ENCODE measurements at regions not wholly inside any gene's neighbourhood (a gene's known extent, or its start where the extent isn't known, plus 50 kb on each side); places are given as distances from the start of the nearest gene placed in this dataset.

- H3K4me2 ChIP-seq (ENCODE audit: low read length), result no peak overlapping the region
- no peaks in the 10 kb centered on the region for H3K27me3 ChIP-seq (ENCODE audit: insufficient read depth, low read length)
- ChIA-PET POLR2A (no interaction called here), CTCF (no interaction called here), RAD21 (ENCODE audit: low non-redundant PET in 1 of 2, low total read pairs in 2 of 2, uncharacterized antibody in 2 of 2, unreplicated experiment in 2 of 2) (no interaction called here)
- H3K36me3 ChIP-seq (ENCODE audit: control insufficient read depth in 1 of 2, insufficient read depth in 2 of 2, low read length in 2 of 2), result no peaks in the 10 kb centered on the region
- no peak overlapping the region for H3K9ac ChIP-seq (ENCODE audit: low read length)
- no peak overlapping the region for H3K4me3 ChIP-seq (replicated peaks in 1 of 2; ENCODE audit: low read depth in 1 of 2, low read length in 2 of 2)
- no TSS peak for BruUV-seq (replicated peaks)
- intact Hi-C loops (cut with micrococcal nuclease), result no loop called here
- H3K4me1 ChIP-seq (ENCODE audit: control insufficient read depth in 1 of 2, insufficient read depth in 2 of 2, low read length in 2 of 2), result no peaks in the 10 kb centered on the region
- no peak overlapping the region for H3K27ac ChIP-seq (ENCODE audit: low read depth, low read length)
- no peaks in the 10 kb centered on the region for H3K79me2 ChIP-seq (ENCODE audit: insufficient read depth, low read length)
- no peak overlapping the region for H2AFZ ChIP-seq (ENCODE audit: low read depth, low read length, poor library complexity, severe bottlenecking)
- no peaks in the 10 kb centered on the region for H3K9me3 ChIP-seq (ENCODE audit: control insufficient read depth in 1 of 2, insufficient read depth in 1 of 2, low read depth in 1 of 2, low read length in 2 of 2)
- ATAC-seq (no peak), DNase-seq (ENCODE audit: low read depth, low spot score) (no peak)
- H4K20me1 ChIP-seq (ENCODE audit: insufficient read depth), result no peaks in the 10 kb centered on the region
- H3K9me2 ChIP-seq (ENCODE audit: insufficient read depth), result no peaks in the 10 kb centered on the region
- no peak for TF ChIP-seq ZNF274 (IDR thresholded peaks at IDR 0.05; ENCODE audit: low read depth, low read length)
- no peak for TF ChIP-seq ELF1 (IDR thresholded peaks at IDR 0.05; ENCODE audit: borderline replicate concordance, low read depth)
- no peak for TF ChIP-seq TCF7L2 (IDR thresholded peaks at IDR 0.05; ENCODE audit: borderline replicate concordance, extremely low read depth, insufficient read depth, insufficient read length)
- no peak for TF ChIP-seq ATF3 (IDR thresholded peaks at IDR 0.05)
- TF ChIP-seq ZBTB33 (IDR thresholded peaks at IDR 0.05; ENCODE audit: extremely low read depth, insufficient replicate concordance, low read length), result no peak
- TF ChIP-seq SIN3A (IDR thresholded peaks at IDR 0.05; ENCODE audit: low read depth), result no peak
- TF ChIP-seq SP1 (IDR thresholded peaks at IDR 0.05; ENCODE audit: low read depth), result no peak
- TF ChIP-seq CTCF (IDR thresholded peaks at IDR 0.05 in 2 of 3, conservative IDR thresholded peaks at IDR 0.05 in 1 of 3; ENCODE audit: borderline replicate concordance in 1 of 3, insufficient read depth in 1 of 3, low read depth in 2 of 3, low read length in 2 of 3), result no peak
- TF ChIP-seq EZH2phosphoT487 (IDR thresholded peaks at IDR 0.05; ENCODE audit: borderline replicate concordance), result no peak
- no peak for TF ChIP-seq EGR1 (IDR thresholded peaks at IDR 0.05; ENCODE audit: low read depth)
- TF ChIP-seq REST (IDR thresholded peaks at IDR 0.05; ENCODE audit: low read depth), result no peak
- no peak for TF ChIP-seq RAD21 (IDR thresholded peaks at IDR 0.05; ENCODE audit: low read depth)
- no peak for TF ChIP-seq YY1 (IDR thresholded peaks at IDR 0.05; ENCODE audit: extremely low read depth, insufficient replicate concordance, low read depth, low read length)
- TF ChIP-seq ZFX (IDR thresholded peaks at IDR 0.05), result no peak
- no peak for TF ChIP-seq CEBPB (IDR thresholded peaks at IDR 0.05; ENCODE audit: low read depth)
- no peak for TF ChIP-seq MAX (IDR thresholded peaks at IDR 0.05)
- TF ChIP-seq JUND (IDR thresholded peaks at IDR 0.05), result no peak
- no peak for TF ChIP-seq POLR2AphosphoS5 (IDR thresholded peaks at IDR 0.05; ENCODE audit: low read depth, low read length)
- TF ChIP-seq FOSL1 (IDR thresholded peaks at IDR 0.05; ENCODE audit: low read depth), result no peak
Observed at GRCh38 chr4:177713454-177713853, 271.2 kb upstream of the AGA start.

Data from HCT116 (cell line).